ENCODE measurements at regions not wholly inside any gene's neighbourhood (a gene's known extent, or its start where the extent isn't known, plus 50 kb on each side); places are given as distances from the start of the nearest gene placed in this dataset.

GRCh38 chr16:86202267-86202666, 303.3 kb downstream of the IRF8 start:
- DNase-seq: no peak

- no peak for DNase-seq
Observed at GRCh38 chr16:86202760-86203426, 303.9 kb downstream of the IRF8 start.

GRCh38 chr16:86203557-86204275, 304.8 kb downstream of the IRF8 start:
- no peak for DNase-seq

- no peak for DNase-seq
Observed at GRCh38 chr16:86205521-86206245, 304.6 kb upstream of the FOXF1 start.

DNA sequence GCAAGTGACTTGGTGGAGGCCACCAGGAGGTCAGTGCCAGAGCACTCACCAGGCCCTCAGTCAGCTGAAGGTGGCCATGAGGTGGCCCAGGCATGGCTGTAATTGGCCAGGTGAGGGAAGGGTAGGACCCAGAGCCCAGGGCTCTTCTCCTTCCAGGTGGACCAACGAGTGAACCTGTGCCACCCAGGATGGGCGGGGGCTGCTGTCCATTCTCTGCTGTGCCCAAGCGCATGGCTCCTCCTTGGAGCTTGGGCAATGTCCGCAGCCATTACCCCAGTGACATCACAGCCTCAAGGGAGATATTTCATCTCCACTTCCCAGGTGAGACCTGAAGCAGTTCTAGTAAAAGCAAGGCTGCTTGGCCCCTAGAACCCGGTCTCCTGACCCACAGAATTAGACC, 303.0 kb upstream of the FOXF1 start:
- DNase-seq: no peak

DNA sequence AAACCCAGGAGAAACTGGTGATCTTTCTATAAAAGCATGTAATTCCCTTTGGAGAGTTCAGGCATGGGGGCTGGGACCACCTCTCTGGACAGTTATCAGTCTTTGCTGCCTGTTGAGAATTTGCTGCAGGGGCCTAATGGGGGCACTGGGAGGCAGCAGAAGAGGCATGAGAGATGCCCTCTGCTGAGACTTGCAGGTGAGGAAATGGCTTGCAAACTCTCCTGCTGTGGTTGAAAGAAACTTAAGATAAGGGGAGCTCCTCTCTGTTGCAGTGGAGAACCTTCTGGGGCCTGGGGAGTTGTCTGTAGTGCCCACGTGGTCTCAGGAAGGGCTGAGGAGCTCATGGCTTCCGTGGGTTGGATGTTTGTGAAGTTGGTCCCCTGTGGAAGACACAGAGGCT, 301.1 kb upstream of the FOXF1 start:
- DNase-seq: no peak

DNA sequence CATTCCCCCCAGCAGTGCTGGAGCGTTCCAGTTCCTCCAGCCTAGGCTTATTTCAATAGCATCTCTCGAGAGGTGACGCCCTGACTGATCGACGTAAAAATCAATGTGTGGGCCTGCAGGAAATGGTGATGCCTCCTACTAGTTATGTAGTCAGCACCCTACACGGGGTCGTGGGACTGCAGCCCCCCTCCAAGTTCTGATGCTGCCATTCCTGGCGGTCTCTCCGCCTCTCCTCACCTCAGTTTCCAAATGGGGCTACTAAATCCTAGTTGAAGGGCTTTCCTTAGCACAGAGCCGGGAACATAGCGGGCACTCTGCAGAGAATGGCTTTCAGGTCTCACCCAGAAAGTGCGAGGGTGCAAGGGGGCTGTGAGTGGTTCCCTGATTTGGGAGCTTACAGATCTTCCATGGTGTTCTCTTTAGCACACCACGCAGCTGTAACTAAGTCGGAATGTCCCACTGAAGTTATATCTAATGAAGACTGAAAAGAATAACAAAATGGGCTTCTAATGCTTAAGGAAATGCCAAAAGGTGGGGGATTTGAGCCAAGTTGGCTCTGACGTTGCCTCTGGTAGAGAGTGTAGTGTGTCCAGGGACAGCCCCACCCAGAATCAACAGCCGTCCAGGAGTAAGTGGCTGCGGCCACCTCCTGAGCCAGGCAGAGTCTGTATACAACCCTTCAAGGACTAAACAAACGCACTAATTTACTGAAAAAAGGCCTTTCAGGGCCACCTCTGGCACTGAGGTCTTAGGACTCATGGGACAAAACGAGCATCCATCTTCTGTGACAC, 299.7 kb upstream of the FOXF1 start:
- no peak for DNase-seq

DNA sequence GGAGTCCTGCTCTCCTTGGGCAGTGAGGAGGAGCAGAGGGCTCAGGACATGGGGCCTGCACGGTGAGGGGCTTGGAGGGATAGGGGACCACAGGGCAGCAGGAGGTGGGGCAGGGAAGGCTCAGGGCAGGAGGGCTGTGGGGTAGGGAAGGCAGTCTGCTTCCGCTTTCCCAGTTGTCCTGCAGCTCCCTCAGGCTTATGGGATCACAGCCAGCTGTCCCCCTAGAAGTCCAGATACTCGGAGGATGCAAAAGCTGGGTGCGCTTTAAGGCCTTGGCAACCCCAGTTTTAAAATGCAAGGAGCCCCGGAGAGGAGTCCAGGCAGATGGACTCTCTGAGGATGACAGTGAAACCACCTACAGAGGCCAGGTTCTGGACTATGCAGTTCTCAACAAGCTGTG, 299.1 kb upstream of the FOXF1 start:
- DNase-seq: no peak

- no peak for DNase-seq
Observed at GRCh38 chr16:86211800-86212199, 298.5 kb upstream of the FOXF1 start.

GRCh38 chr16:86212706-86213436, 297.5 kb upstream of the FOXF1 start:
- DNase-seq: no peak

DNA sequence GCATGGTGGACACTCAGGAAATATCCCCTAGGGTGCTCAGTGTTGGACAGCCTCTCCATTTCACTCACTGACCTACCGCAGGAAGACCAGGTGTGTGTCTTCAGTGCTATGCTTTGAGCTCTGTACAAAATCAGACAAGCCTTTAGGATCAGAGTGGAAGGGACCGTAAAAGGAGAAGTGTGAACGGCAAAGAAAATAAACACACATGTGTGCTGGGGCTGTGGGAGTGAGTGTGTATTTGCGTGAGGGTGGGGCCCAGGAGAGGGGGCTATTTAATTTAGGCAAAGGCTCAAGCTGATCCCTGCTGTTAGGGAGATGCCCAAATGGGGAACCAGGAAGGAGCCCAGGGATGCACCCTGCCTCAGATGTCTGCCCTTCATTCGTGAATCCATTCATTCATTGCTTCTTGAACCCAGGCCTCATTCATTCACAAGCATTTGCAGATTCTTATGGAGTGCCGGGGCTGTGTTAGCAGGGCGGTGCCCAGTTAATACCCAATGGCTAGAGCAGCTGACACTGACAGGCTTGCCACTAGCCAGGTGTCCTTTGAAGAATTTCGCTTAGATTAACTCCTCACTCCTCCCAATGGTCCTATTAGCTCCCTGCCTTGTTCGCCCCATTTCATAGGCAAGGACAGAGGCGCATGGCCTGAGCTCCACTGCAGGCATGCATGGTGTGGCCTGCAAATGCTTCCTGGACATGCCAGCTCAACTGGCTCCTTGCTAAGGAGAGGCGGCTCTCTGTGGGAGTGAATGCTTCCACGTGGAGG, 296.7 kb upstream of the FOXF1 start:
- DNase-seq: no peak

DNA sequence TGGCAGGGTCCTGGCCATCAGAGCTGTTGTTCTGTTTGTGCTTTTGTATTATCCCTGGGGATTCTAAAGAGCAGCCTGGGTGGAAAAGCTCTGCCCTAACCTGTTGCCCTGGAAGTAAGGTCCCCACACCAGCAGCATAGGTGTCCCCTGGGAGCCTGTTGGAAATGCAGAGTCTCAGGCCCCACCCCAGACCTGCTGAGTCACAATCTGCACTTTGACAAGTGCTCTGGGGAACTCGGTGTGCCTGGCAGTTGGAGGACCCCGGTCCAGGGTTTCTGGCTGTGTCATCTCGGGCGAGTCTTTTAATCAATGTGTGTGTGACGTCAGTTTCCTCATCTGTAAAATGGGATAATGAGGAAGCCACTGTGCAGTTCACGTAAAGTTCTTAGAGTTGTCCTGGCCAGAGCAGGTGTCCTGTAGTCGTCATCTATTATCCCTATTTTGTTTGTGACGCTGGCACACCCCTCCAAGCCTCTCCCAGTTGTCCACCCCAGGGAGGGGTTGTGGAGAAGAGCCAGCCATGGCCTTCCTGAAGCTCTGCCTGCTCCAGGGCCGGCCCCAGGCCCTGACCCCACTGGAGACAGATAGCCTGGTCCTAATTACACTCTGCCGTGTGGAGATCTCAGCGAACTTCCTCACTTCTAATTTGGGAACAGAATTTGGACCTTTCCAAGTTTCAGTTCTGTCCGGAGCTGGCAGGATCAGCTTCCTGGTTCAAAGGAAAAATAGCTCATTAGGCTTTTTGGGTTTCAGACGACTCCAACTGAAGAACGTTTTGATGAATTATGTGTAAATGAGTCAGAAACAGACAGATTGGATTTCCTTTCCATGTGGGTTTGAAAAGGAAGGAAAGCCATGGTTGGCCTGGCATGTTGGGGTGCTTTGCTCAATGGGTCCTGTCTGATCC, 295.7 kb upstream of the FOXF1 start:
- DNase-seq: no peak

DNA sequence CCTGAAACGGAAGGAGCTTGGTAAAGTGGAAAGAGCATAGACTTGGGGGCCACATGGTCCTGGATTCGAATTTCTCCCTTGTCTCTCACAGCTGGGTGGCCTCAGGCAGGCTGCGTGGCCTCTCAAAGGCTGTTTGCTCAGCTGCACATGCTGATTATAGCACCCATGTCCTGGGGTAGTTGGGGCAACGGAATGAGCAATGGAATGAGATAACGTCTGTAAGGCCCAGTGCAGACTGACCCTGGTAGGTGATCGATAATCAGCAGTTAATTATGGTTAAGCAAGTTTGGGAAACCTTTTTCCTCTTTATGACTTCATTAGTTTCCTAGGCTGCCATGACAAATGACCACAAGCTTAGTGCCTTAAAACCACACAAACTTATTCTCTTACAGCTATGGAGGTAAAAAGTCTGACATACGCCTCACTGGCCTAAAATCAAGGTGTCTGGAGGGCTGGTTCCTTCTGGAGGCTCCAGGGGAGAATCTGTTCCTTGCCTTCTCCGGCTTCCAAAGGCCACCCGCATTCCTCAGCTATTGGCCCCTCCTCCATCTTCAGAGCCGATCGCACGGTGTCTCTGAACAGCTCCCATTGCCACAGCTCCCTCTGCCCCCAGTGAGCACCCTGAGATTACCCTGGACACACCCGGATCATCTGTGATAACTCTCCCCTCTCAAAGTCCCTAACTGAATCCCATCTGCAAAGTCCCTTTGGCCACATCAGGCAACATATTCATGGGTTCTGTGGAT, 294.9 kb upstream of the FOXF1 start:
- no peak for DNase-seq

GRCh38 chr16:86215979-86216585, 294.2 kb upstream of the FOXF1 start:
- no peak for DNase-seq

DNA sequence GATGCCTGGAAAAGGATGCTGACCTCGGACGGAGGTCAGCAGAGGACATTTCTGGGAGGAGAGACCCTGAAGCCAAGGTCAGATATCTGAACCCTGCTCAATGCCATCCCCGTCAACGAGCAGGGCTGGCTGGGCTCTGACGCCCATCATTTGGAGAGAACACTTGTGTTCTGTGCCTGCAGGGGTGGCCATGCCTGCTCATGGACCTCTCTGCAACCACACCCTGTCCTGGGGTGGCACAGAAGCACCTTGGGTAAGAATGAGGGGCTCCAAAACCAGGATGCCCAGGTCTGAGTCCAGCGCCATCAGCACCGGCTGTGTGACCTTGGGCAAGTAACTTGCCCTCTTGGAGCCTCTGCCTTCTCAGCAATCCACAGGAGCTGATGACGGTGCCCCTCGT, 293.7 kb upstream of the FOXF1 start:
- DNase-seq: no peak

DNA sequence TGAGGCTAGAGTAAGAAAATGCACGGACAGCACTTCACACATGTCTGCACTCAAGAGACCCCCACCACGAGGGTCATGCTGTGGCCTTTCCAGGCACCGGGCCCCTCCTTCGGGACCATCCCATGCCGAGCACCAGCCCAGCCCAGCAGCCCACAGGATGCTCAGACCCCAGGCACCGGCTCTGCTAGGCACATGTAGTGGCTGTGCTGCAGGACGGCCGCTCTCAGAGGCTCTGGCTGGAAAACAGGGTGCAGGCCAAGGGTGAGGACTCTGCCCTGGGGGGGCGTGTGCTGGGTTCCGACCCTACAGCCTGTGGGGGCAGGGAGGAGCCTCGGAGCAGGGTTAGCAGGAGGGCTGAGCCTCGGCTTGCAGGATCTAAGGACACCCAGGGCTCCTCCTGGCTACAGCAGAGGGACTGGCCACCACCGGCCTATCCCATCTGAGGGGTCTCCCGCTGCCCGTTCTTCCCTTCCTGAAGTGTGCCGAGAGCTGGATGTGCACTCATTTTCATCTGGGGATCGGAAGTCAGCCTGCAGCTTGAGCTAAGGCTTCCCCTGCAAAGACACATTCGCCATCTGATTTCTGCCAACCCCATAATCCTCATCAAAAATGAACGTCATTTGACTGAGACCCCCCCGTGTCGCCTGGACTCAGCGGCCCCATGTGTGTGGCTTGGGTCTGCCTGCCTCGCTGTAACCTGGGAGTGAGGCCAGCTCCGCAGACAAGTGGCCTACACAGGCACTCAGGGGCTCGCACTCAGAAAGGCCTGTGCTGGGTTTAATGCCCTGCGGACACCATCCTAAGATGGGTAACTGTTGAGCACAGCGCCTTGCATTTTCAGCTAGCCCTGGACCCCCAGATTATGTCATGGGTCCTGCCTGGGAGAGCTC, 293.1 kb upstream of the FOXF1 start:
- DNase-seq: no peak

DNA sequence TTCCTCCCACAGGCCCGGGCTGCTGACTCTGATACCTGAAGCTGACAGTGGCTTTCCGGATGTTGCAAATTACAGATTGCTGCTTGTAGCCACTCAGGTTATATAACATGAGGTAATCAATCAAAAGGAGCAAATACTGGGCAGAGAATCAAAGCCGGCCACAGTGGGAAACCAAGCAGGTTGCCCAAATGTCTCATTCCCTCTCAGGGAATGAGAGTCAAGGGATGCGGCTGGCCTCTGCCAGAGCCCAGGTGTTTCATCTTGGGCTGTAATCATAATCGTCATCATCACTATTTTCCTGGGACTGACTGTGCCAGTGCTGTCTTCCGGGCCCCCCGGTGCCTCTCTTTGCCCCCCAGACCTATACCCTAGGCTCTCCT, 292.4 kb upstream of the FOXF1 start:
- DNase-seq: no peak

DNA sequence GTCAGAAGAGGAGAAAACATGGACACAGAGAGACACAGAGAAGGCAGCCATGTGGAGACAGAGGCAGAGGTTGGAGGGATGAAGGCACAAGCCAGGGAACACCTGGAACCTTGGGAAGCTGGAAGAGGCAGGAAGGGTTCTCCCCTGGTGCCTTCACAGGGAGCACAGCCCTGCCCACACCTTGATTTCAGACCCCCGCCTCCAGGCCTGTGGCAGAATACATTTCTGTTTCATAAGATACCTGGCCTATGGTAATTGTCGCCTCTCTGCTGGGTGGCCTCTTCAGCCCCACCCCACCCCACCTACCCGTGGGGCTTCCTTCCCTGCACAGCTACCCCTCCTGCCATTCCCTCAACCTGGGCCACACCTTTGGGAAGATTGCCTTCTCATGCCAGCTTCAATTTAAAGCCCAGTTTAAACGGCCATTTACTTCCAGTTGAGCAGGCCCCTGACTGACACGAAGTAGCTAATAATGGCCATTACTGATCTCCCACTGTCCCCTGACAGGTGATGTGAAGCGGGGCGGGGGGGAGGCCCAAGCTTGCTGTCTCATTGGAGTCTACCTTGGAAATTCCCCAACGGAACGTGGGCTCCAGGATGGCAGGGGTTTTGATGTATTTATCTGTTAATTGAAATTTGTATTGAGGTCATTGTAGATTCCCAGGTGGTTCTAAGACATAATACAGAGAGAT, 291.7 kb upstream of the FOXF1 start:
- no peak for DNase-seq

All from activated naive CD4-positive, alpha-beta T cell treated with anti-CD3 and anti-CD28 coated beads, Interleukin-2, amount 50 U/mL, for 16 hours (primary cell).